ENCODE measurements at regions not wholly inside any gene's neighbourhood (a gene's known extent, or its start where the extent isn't known, plus 50 kb on each side); places are given as distances from the start of the nearest gene placed in this dataset.

GRCh38 chr5:10896016-10896415, 135.0 kb upstream of the DAP start:
- Histone ChIP-seq H3K4me1 (ENCODE audit: insufficient read depth, low read length) (no peaks in the 10 kb centered on the region), H3T11ph (ENCODE audit: low read length) (no peak overlapping the region), H3K4me2 (ENCODE audit: insufficient read depth, insufficient read length, low read length) (no peak overlapping the region), H3K23ac (ENCODE audit: insufficient read length, low read depth, low read length) (no peak overlapping the region), H4K8ac (replicated peaks; ENCODE audit: insufficient read length, low read depth, low read length) (peak overlapping the region; percentile 21), H3K27ac (ENCODE audit: insufficient read length, low read depth, low read length) (no peak overlapping the region), H3K79me2 (ENCODE audit: insufficient read depth, low read length) (no peaks in the 10 kb centered on the region), H2AFZ (ENCODE audit: low read length) (no peak overlapping the region), H2BK12ac (ENCODE audit: insufficient read length, low read depth, low read length) (no peak overlapping the region), H3K9me3 (ENCODE audit: control insufficient read depth, low read depth, low read length) (no peaks in the 10 kb centered on the region), H3K14ac (ENCODE audit: insufficient read depth, low read length) (no peak overlapping the region), H2AK5ac (ENCODE audit: insufficient read length, low read length) (no peak overlapping the region), H3K79me1 (ENCODE audit: insufficient read depth, low read depth, low read length, poor library complexity, severe bottlenecking) (no peaks in the 10 kb centered on the region), H4K91ac (ENCODE audit: insufficient read length, low read depth, low read length) (no peak overlapping the region), H2BK5ac (ENCODE audit: insufficient read length, low read length) (no peak overlapping the region), H4K20me1 (ENCODE audit: control insufficient read depth, insufficient read depth, insufficient read length) (no peaks in the 10 kb centered on the region), H3K56ac (ENCODE audit: insufficient read length, low read depth, low read length) (no peak overlapping the region), H3K23me2 (ENCODE audit: insufficient read length, low read depth, low read length, poor library complexity, severe bottlenecking) (no peaks in the 10 kb centered on the region), H2BK20ac (ENCODE audit: low read depth, low read length, poor library complexity, severe bottlenecking) (no peak overlapping the region), H3K4ac (ENCODE audit: low read depth, low read length) (no peak overlapping the region), H3K27me3 (ENCODE audit: insufficient read depth, low read length) (no peaks in the 10 kb centered on the region), H2BK120ac (ENCODE audit: low read depth, low read length, poor library complexity, severe bottlenecking) (no peak overlapping the region), H2BK15ac (ENCODE audit: low read depth, low read length) (no peak overlapping the region), H4K5ac (ENCODE audit: insufficient read length, low read depth, low read length) (no peak overlapping the region), H3K9ac (ENCODE audit: extremely low read depth, insufficient read length, low read length) (no peak overlapping the region), H3K18ac (ENCODE audit: insufficient read length, low read depth, low read length) (no peak overlapping the region)
- Mint-ChIP-seq H3K27ac (no peak overlapping the region), H3K4me3 (no peak overlapping the region), H3K36me3 (ENCODE audit: insufficient read depth in 1 of 3, low read depth in 3 of 3) (no peaks in the 10 kb centered on the region), H3K27me3 (ENCODE audit: low read depth) (no peaks in the 10 kb centered on the region; the same call in 1 of the 2 replicates), H3K4me1 (peaks cover 27 to 34% of the 10 kb centered on the region in 2 experiments), H3K9me3 (peaks cover 2 to 4% of the 10 kb centered on the region in 2 experiments; a peak in 4 of 5 replicates)
- DNase-seq = no peak
- TF ChIP-seq CTCF (conservative IDR thresholded peaks at IDR 0.05) = no peak
- no CpG with 5 or more reads among the region's 1 CpG for WGBS (ENCODE audit: extremely low coverage, insufficient read length, low lambda C conversion rate)
